CD8-positive, alpha-beta memory T cell (primary cell): ENCODE measurements at regions not wholly inside any gene's neighbourhood (a gene's known extent, or its start where the extent isn't known, plus 50 kb on each side); places are given as distances from the start of the nearest gene placed in this dataset.

Experiments used
- CTCF ChIA-PET: fragments of 350-600 bp; sonication (Branson Sonifier 250); formaldehyde crosslinking; loops from one replicate; lab custom pipeline; 2021; ENCODE audit warnings: antibody characterized with exemption; lab: Charles Lee
- POLR2A ChIA-PET: fragments of 350-600 bp; sonication (Branson Sonifier 250); formaldehyde crosslinking; loops from one replicate; lab custom pipeline; 2021; ENCODE audit warnings: antibody characterized with exemption; lab: Charles Lee
- DNase-seq, 5 donors: peaks; one replicate each; pipeline versions ENCODE4 v3.0.0 to v3.0.0-alpha.2; 2020 to 2022; ENCODE audit warnings: mixed read lengths in 1 of 5
- H3K27ac ChIP-seq: one replicate; pipeline ENCODE4 v1.7.0; 2013; ENCODE audit warnings: low read depth, mild to moderate bottlenecking, low read length, moderate library complexity
- H3K27me3 ChIP-seq: 2 replicates; pipeline ENCODE4 v1.7.0; 2013; ENCODE audit warnings: low read length, mild to moderate bottlenecking; ENCODE audit not compliant: insufficient read depth, poor library complexity, severe bottlenecking
- H3K36me3 ChIP-seq: 2 replicates; pipeline ENCODE4 v1.7.0; 2013; ENCODE audit warnings: mild to moderate bottlenecking, low read length, moderate library complexity; ENCODE audit not compliant: insufficient read depth
- H3K4me1 ChIP-seq: 2 replicates; pipeline ENCODE4 v1.7.0; 2013; ENCODE audit warnings: mild to moderate bottlenecking, low read length, moderate library complexity; ENCODE audit not compliant: insufficient read depth
- H3K4me3 ChIP-seq: 2 replicates; pipeline ENCODE4 v1.7.0; 2013; ENCODE audit warnings: mild to moderate bottlenecking, low read length
- H3K9me3 ChIP-seq: 2 replicates; pipeline ENCODE4 v1.7.0; 2013; ENCODE audit warnings: mild to moderate bottlenecking, low read length
- H3K27ac Mint-ChIP-seq, 8 donors: one replicate each; pipeline ENCODE4 v1.8.0; 2020 to 2021; ENCODE audit warnings: mixed read lengths in 8 of 8, mild to moderate bottlenecking in 6 of 8, inconsistent platforms in 3 of 8, moderate library complexity in 3 of 8
- H3K27me3 Mint-ChIP-seq, 2 donors: one replicate each; pipeline ENCODE4 v1.8.0; 2020 to 2021; ENCODE audit warnings: mixed read lengths in 2 of 2, mild to moderate bottlenecking in 1 of 2, moderate library complexity in 1 of 2
- H3K36me3 Mint-ChIP-seq, 3 donors: one replicate each; pipeline ENCODE4 v1.8.0; 2020 to 2021; ENCODE audit warnings: mixed read lengths in 3 of 3, inconsistent platforms in 1 of 3, mild to moderate bottlenecking in 1 of 3
- H3K4me1 Mint-ChIP-seq, 3 donors: one replicate each; pipeline ENCODE4 v1.8.0; 2020 to 2021; ENCODE audit warnings: mixed read lengths in 3 of 3, inconsistent platforms in 1 of 3, mild to moderate bottlenecking in 1 of 3
- H3K4me3 Mint-ChIP-seq, 7 donors: one replicate each; pipeline ENCODE4 v1.8.0; 2020 to 2021; ENCODE audit warnings: mixed read lengths in 7 of 7, mild to moderate bottlenecking in 6 of 7, moderate library complexity in 4 of 7, inconsistent platforms in 2 of 7
- H3K9me3 Mint-ChIP-seq, 5 donors: one replicate each; pipeline ENCODE4 v1.8.0; 2020 to 2022; ENCODE audit warnings: mixed read lengths in 5 of 5, mild to moderate bottlenecking in 3 of 5, moderate library complexity in 2 of 5, inconsistent platforms in 1 of 5

DNA sequence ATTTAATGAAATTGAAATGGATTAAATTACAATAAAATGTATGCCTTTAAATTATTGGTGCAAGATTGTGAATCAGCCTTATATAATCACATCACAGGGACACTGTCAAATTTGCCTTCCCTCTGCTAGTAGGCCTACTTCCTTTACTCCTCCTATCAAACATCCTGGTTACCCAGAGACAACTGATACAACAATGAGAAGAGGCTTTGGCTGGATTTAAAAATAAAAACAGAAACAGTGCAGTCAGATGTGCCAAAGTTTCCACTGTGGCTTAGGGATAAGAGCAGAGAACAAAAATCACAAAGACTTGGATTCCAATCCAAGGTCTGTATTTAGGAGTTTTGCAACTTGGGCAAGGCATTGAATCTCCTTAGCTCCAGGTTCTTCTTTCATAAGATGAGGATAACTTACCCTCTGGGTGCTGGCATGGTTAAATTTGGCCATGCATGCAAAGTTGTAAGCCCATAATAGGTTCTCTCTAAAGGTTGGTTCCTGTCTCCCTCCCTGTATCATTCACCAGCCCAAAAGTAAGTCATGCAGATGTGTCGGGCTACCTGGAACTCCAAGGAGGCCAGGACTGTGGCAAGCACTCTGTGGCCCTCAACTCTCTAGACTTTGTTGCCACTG lies 99.3 kb upstream of the LRATD1 start:
- POLR2A ChIA-PET: no interaction called here
- CTCF ChIA-PET: no interaction called here
- Histone ChIP-seq H3K27me3 (no peaks in the 10 kb centered on the region), H3K27ac (no peak overlapping the region), H3K4me3 (no peak overlapping the region), H3K9me3 (no peaks in the 10 kb centered on the region), H3K36me3 (no peaks in the 10 kb centered on the region), H3K4me1 (no peaks in the 10 kb centered on the region)
- Mint-ChIP-seq H3K9me3 (peaks cover 0 to 5% (median 2%) of the 10 kb centered on the region in 5 donors), H3K27me3 (peaks cover 0 to 5% of the 10 kb centered on the region in 2 donors), H3K36me3 (no peaks in the 10 kb centered on the region), H3K4me3 (no peak overlapping the region), H3K4me1 (no peaks in the 10 kb centered on the region), H3K27ac (no peak overlapping the region)
- no peak for DNase-seq

DNA sequence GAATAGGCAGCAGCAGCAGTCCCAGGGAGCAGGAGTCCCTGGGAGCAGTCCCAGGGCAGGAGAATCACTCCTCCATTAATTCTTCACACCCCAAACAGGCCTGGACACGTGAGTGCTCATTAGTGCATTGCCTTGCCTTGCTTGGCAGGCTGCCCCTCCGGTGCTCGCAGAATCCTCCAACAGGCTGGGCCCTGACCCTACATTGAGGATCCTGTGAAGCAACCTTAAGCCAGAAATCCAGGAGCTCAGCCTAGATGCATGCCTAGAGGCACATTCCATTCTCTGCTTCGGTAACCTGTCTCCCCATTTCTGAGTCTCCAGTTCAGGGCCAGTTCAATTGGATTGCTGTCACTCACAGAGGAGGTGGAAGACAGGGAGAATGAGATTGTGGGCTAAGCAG lies 97.4 kb upstream of the LRATD1 start:
- Mint-ChIP-seq H3K4me3 (no peak overlapping the region), H3K27me3 (peaks cover 0 to 4% of the 10 kb centered on the region in 2 donors), H3K27ac (no peak overlapping the region), H3K4me1 (no peaks in the 10 kb centered on the region), H3K9me3 (peaks cover 0 to 5% (median 2%) of the 10 kb centered on the region in 5 donors), H3K36me3 (no peaks in the 10 kb centered on the region)
- ChIA-PET POLR2A (no interaction called here), CTCF (no interaction called here)
- Histone ChIP-seq H3K4me3 (no peak overlapping the region), H3K4me1 (no peaks in the 10 kb centered on the region), H3K9me3 (no peaks in the 10 kb centered on the region), H3K27ac (no peak overlapping the region), H3K36me3 (no peaks in the 10 kb centered on the region), H3K27me3 (no peaks in the 10 kb centered on the region)
- DNase-seq: no peak

DNA sequence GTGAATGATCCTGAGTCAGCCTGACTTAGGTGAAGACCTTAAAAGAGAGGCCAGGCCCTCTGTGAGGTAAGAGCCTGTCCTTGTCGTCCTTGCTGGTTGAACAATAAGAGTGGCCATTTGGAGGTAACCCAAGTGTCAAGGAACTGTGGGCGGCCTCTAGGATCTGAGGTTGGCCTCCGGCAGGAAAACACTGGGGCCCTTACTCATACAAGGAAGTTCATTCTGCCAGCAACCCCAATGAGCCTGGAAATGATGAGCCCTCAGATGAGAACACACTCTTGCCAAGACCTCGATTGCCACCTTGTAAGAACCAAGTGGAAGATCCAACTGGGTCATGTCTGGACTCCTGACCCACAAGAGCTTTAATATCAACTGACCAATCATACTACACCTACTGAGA lies 95.5 kb upstream of the LRATD1 start:
- ChIA-PET CTCF (no interaction called here), POLR2A (no interaction called here)
- Mint-ChIP-seq H3K36me3 (no peaks in the 10 kb centered on the region), H3K27me3 (peaks cover 0 to 4% of the 10 kb centered on the region in 2 donors), H3K4me3 (no peak overlapping the region), H3K27ac (no peak overlapping the region), H3K9me3 (peaks cover 0 to 5% (median 4%) of the 10 kb centered on the region in 5 donors), H3K4me1 (no peaks in the 10 kb centered on the region)
- Histone ChIP-seq H3K4me3 (no peak overlapping the region), H3K27ac (no peak overlapping the region), H3K9me3 (no peaks in the 10 kb centered on the region), H3K27me3 (no peaks in the 10 kb centered on the region), H3K4me1 (no peaks in the 10 kb centered on the region), H3K36me3 (no peaks in the 10 kb centered on the region)
- DNase-seq: no peak

GRCh38 chr2:14540015-14540414 lies 92.5 kb upstream of the LRATD1 start:
- Mint-ChIP-seq H3K27me3 (peaks cover 0 to 4% of the 10 kb centered on the region in 2 donors), H3K9me3 (peaks cover 0 to 7% (median 5%) of the 10 kb centered on the region in 5 donors), H3K36me3 (no peaks in the 10 kb centered on the region), H3K4me1 (no peaks in the 10 kb centered on the region), H3K27ac (no peak overlapping the region), H3K4me3 (no peak overlapping the region)
- Histone ChIP-seq H3K4me3 (no peak overlapping the region), H3K27me3 (no peaks in the 10 kb centered on the region), H3K36me3 (no peaks in the 10 kb centered on the region), H3K4me1 (no peaks in the 10 kb centered on the region), H3K9me3 (no peaks in the 10 kb centered on the region), H3K27ac (no peak overlapping the region)
- CTCF ChIA-PET: no interaction called here
- POLR2A ChIA-PET: no interaction called here
- no peak for DNase-seq

DNA sequence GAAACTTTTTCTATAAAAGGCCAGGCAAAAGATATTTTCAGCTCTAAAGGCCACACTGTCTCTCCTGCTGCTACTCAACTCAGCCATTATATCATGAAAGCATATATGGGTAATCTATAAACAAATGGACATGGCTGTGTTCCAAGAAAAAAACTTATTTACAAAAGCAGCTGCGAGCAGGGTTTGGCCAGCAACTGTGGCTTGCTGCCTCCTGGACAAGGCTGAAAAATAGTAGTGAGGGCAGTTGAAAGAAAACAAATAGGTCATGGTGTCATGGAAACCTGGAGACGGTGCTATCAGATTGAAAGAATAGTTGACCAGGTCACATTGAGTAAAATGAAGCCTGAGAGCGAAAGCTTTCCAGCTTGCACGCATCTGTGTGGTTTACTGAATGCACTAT lies 89.2 kb upstream of the LRATD1 start:
- ChIA-PET POLR2A (no interaction called here), CTCF (no interaction called here)
- no peaks in the 10 kb centered on the region for H3K27me3 Mint-ChIP-seq
- peaks cover 0 to 6% (median 2%) of the 10 kb centered on the region in 5 donors for H3K9me3 Mint-ChIP-seq
- no peaks in the 10 kb centered on the region for H3K36me3 ChIP-seq
- no peaks in the 10 kb centered on the region for H3K36me3 Mint-ChIP-seq
- no peaks in the 10 kb centered on the region for H3K9me3 ChIP-seq
- no peaks in the 10 kb centered on the region for H3K4me1 Mint-ChIP-seq
- no peak overlapping the region for H3K4me3 Mint-ChIP-seq
- no peaks in the 10 kb centered on the region for H3K4me1 ChIP-seq
- H3K27ac Mint-ChIP-seq: no peak overlapping the region
- DNase-seq: no peak
- H3K27ac ChIP-seq: no peak overlapping the region
- no peak overlapping the region for H3K4me3 ChIP-seq
- no peaks in the 10 kb centered on the region for H3K27me3 ChIP-seq

GRCh38 chr2:14544247-14544646 lies 88.3 kb upstream of the LRATD1 start:
- H3K27me3 ChIP-seq: no peaks in the 10 kb centered on the region
- H3K4me1 ChIP-seq: no peaks in the 10 kb centered on the region
- POLR2A ChIA-PET: no interaction called here
- peaks cover 0 to 6% (median 2%) of the 10 kb centered on the region in 5 donors for H3K9me3 Mint-ChIP-seq
- H3K27ac Mint-ChIP-seq: no peak overlapping the region
- no peak overlapping the region for H3K4me3 ChIP-seq
- H3K4me1 Mint-ChIP-seq: no peaks in the 10 kb centered on the region
- DNase-seq: no peak
- no peaks in the 10 kb centered on the region for H3K36me3 Mint-ChIP-seq
- H3K9me3 ChIP-seq: no peaks in the 10 kb centered on the region
- no peaks in the 10 kb centered on the region for H3K36me3 ChIP-seq
- no peak overlapping the region for H3K27ac ChIP-seq
- no peak overlapping the region for H3K4me3 Mint-ChIP-seq
- CTCF ChIA-PET: no interaction called here
- H3K27me3 Mint-ChIP-seq: no peaks in the 10 kb centered on the region

DNA sequence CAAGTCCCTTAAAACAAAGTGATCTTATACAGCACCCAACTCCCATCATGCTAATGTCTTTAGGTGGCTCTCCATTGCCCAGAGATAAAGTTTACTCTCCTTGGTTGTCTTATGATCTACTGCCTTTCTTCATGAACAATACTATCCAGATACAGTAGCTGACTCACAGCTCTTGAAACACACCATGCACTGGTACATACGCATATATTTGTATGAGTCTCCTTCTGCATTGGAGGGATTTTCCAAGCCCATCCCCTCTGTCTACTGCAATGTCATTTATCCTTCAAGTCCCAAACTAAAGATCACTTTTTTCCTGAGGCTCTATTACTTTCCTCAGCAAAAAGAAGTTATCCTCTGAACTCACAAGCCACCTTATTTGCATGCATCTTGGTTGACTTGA lies 84.7 kb upstream of the LRATD1 start:
- no peaks in the 10 kb centered on the region for H3K4me1 ChIP-seq
- H3K9me3 Mint-ChIP-seq: peaks cover 0 to 4% (median under 1%) of the 10 kb centered on the region in 5 donors
- H3K4me3 Mint-ChIP-seq: no peak overlapping the region
- H3K27ac Mint-ChIP-seq: no peak overlapping the region
- no peaks in the 10 kb centered on the region for H3K36me3 Mint-ChIP-seq
- no peaks in the 10 kb centered on the region for H3K36me3 ChIP-seq
- ChIA-PET POLR2A (no interaction called here), CTCF (no interaction called here)
- no peaks in the 10 kb centered on the region for H3K9me3 ChIP-seq
- DNase-seq: no peak
- no peaks in the 10 kb centered on the region for H3K27me3 Mint-ChIP-seq
- no peak overlapping the region for H3K27ac ChIP-seq
- no peaks in the 10 kb centered on the region for H3K27me3 ChIP-seq
- H3K4me1 Mint-ChIP-seq: no peaks in the 10 kb centered on the region
- no peak overlapping the region for H3K4me3 ChIP-seq

GRCh38 chr2:14550658-14551057 lies 81.9 kb upstream of the LRATD1 start:
- ChIA-PET CTCF (no interaction called here), POLR2A (no interaction called here)
- no peak overlapping the region for H3K27ac Mint-ChIP-seq

More at GRCh38 chr2:14550658-14551057, 81.9 kb upstream of the LRATD1 start:
- H3K4me1 Mint-ChIP-seq: no peaks in the 10 kb centered on the region
- H3K4me1 ChIP-seq: no peaks in the 10 kb centered on the region
- no peak overlapping the region for H3K27ac ChIP-seq
- no peaks in the 10 kb centered on the region for H3K27me3 ChIP-seq
- H3K36me3 ChIP-seq: no peaks in the 10 kb centered on the region
- no peaks in the 10 kb centered on the region for H3K27me3 Mint-ChIP-seq
- H3K4me3 Mint-ChIP-seq: no peak overlapping the region
- H3K9me3 Mint-ChIP-seq: peaks cover 0 to 4% (median 0%) of the 10 kb centered on the region in 5 donors
- no peaks in the 10 kb centered on the region for H3K9me3 ChIP-seq
- no peak for DNase-seq
- no peaks in the 10 kb centered on the region for H3K36me3 Mint-ChIP-seq
- no peak overlapping the region for H3K4me3 ChIP-seq
